Neural cell (in vitro differentiated cells): ENCODE measurements at regions not wholly inside any gene's neighbourhood (a gene's known extent, or its start where the extent isn't known, plus 50 kb on each side); places are given as distances from the start of the nearest gene placed in this dataset.

Experiments
- H2AFZ ChIP-seq: fragments of 200-600, 300-800 bp; sonication (generic), shearing (Covaris generic); 2 replicates; pipeline ENCODE4 v1.6.0; 2014; ENCODE audit warnings: low read depth, mild to moderate bottlenecking, antibody characterized with exemption, low read length, moderate library complexity
- H3F3A ChIP-seq: fragments of 200-600 bp; shearing (Covaris generic); 2 replicates; pipeline ENCODE4 v1.6.1; 2016; ENCODE audit warnings: mild to moderate bottlenecking, moderate library complexity, mixed read lengths, antibody characterized with exemption, low read length; ENCODE audit not compliant: insufficient read depth, poor library complexity, severe bottlenecking
- H3K27ac ChIP-seq: fragments of 200-600, 300-800 bp; sonication (generic), shearing (Covaris generic); 2 replicates; pipeline ENCODE4 v1.5.1; 2014; ENCODE audit warnings: mild to moderate bottlenecking, low read length, moderate library complexity
- H3K27me3 ChIP-seq: fragments of 300-800, 200-600 bp; sonication (generic), shearing (Covaris generic); 2 replicates; pipeline ENCODE4 v1.6.0; 2014; ENCODE audit warnings: mild to moderate bottlenecking, low read depth, low read length, moderate library complexity; ENCODE audit not compliant: insufficient read depth
- H3K36me3 ChIP-seq: fragments of 300-800, 200-600 bp; sonication (generic), shearing (Covaris generic); 2 replicates; pipeline ENCODE4 v1.5.1; 2014; ENCODE audit warnings: mild to moderate bottlenecking, antibody characterized with exemption, low read length, moderate library complexity; ENCODE audit not compliant: insufficient read depth
- H3K4me2 ChIP-seq: fragments of 300-800, 200-600 bp; sonication (generic), shearing (Covaris generic); 2 replicates; pipeline ENCODE4 v1.6.0; 2014; ENCODE audit warnings: mild to moderate bottlenecking, low read length
- H3K4me3 ChIP-seq: fragments of 300-800, 200-600 bp; sonication (generic), shearing (Covaris generic); 2 replicates; pipeline ENCODE4 v1.5.1; 2014; ENCODE audit warnings: mild to moderate bottlenecking, low read length, moderate library complexity
- H3K79me2 ChIP-seq: fragments of 200-600 bp; shearing (Covaris generic); replicated peaks from 2 replicates; pipeline ENCODE4 v1.6.0; 2014; ENCODE audit warnings: mild to moderate bottlenecking, low read length, moderate library complexity; ENCODE audit not compliant: insufficient read depth
- H3K9ac ChIP-seq: fragments of 300-800, 200-600 bp; sonication (generic), shearing (Covaris generic); 2 replicates; pipeline ENCODE4 v1.6.1; 2016; ENCODE audit warnings: mild to moderate bottlenecking, low read length, mixed read lengths
- H3K9me2 ChIP-seq: fragments of 200-600 bp; shearing (Covaris generic); 2 replicates; pipeline ENCODE4 v1.6.1; 2016; ENCODE audit warnings: mild to moderate bottlenecking, low read length, mixed read lengths; ENCODE audit not compliant: insufficient read depth
- H3K9me3 ChIP-seq: fragments of 200-600, 300-800 bp; sonication (generic), shearing (Covaris generic); 2 replicates; pipeline ENCODE4 v1.6.1; 2016; ENCODE audit warnings: mild to moderate bottlenecking, mixed run types, low read length, moderate library complexity, mixed read lengths
- H4K20me1 ChIP-seq: fragments of 200-600 bp; shearing (Covaris generic); 2 replicates; pipeline ENCODE4 v1.6.1; 2016; ENCODE audit warnings: mild to moderate bottlenecking, mixed run types; ENCODE audit not compliant: insufficient read depth
- CTCF ChIP-seq: fragments of 450-650 bp; IDR thresholded peaks from 2 replicates; pipeline ENCODE4 v1.5.1; 2014; ENCODE audit warnings: antibody characterized with exemption, mild to moderate bottlenecking, moderate library complexity; ENCODE audit not compliant: poor library complexity, severe bottlenecking
- EP300 ChIP-seq: fragments of 450-650 bp; conservative IDR thresholded peaks from 2 replicates; pipeline ENCODE4 v1.6.1; 2014; ENCODE audit warnings: antibody characterized with exemption, mild to moderate bottlenecking, moderate library complexity; ENCODE audit not compliant: poor library complexity, severe bottlenecking
- EZH2 ChIP-seq: fragments of 200-600, 300-800 bp; shearing (Covaris generic), sonication (generic); IDR thresholded peaks from 2 replicates; pipeline ENCODE4 v1.6.1; 2014; ENCODE audit warnings: antibody characterized with exemption, low read length, borderline replicate concordance, mild to moderate bottlenecking; ENCODE audit not compliant: insufficient read depth, poor library complexity, severe bottlenecking
- MXI1 ChIP-seq: fragments of 450-650 bp; conservative IDR thresholded peaks from 2 replicates; pipeline ENCODE4 v1.6.1; 2014; ENCODE audit warnings: antibody characterized with exemption, mild to moderate bottlenecking; ENCODE audit not compliant: poor library complexity, severe bottlenecking
- POLR2AphosphoS5 ChIP-seq: IDR thresholded peaks from 2 replicates; pipeline ENCODE4 v1.6.1; 2012
- RAD21 ChIP-seq: fragments of 450-650 bp; conservative IDR thresholded peaks from 2 replicates; pipeline ENCODE4 v1.6.1; 2014; ENCODE audit warnings: antibody characterized with exemption, mild to moderate bottlenecking, moderate library complexity
- REST ChIP-seq: IDR thresholded peaks from 2 replicates; pipeline ENCODE4 v1.6.1; 2012; ENCODE audit warnings: borderline replicate concordance
- TAF1 ChIP-seq: IDR thresholded peaks from 2 replicates; pipeline ENCODE4 v1.6.1; 2012; ENCODE audit warnings: low read depth

- Histone ChIP-seq H3K27me3 (no peaks in the 10 kb centered on the region), H3K9ac (no peak overlapping the region), H3K9me3 (no peaks in the 10 kb centered on the region), H3K36me3 (no peaks in the 10 kb centered on the region), H3K27ac (no peak overlapping the region), H4K20me1 (no peaks in the 10 kb centered on the region), H3K4me3 (no peak overlapping the region), H3K4me2 (no peak overlapping the region), H3K79me2 (no peaks in the 10 kb centered on the region), H2AFZ (no peak overlapping the region), H3K9me2 (no peaks in the 10 kb centered on the region), H3F3A (no peaks in the 10 kb centered on the region)
- TF ChIP-seq EZH2 = no peak
- TF ChIP-seq CTCF = no peak
- no peak for TF ChIP-seq MXI1
- TF ChIP-seq TAF1 = no peak
- TF ChIP-seq REST = no peak
- no peak for TF ChIP-seq EP300
- no peak for TF ChIP-seq POLR2AphosphoS5
Observed at GRCh38 chr2:43126817-43127207, 99.6 kb downstream of the ZFP36L2 start.

GRCh38 chr2:43125090-43125998 is 101.1 kb downstream of the ZFP36L2 start:
- no peaks in the 10 kb centered on the region for H3K9me2 ChIP-seq
- H3K27ac ChIP-seq = no peak overlapping the region
- no peaks in the 10 kb centered on the region for H3F3A ChIP-seq
- no peak for TF ChIP-seq POLR2AphosphoS5
- no peaks in the 10 kb centered on the region for H3K79me2 ChIP-seq
- no peaks in the 10 kb centered on the region for H3K36me3 ChIP-seq
- H3K9ac ChIP-seq = no peak overlapping the region
- H3K27me3 ChIP-seq = no peaks in the 10 kb centered on the region
- no peak overlapping the region for H3K4me2 ChIP-seq
- H3K9me3 ChIP-seq = no peaks in the 10 kb centered on the region
- no peaks in the 10 kb centered on the region for H4K20me1 ChIP-seq
- no peak overlapping the region for H3K4me3 ChIP-seq
- H2AFZ ChIP-seq = no peak overlapping the region

GRCh38 chr2:43124687-43125057 is 101.7 kb downstream of the ZFP36L2 start:
- no peak overlapping the region for H3K27ac ChIP-seq
- no peaks in the 10 kb centered on the region for H4K20me1 ChIP-seq
- no peaks in the 10 kb centered on the region for H3K9me2 ChIP-seq
- H3K9me3 ChIP-seq = no peaks in the 10 kb centered on the region
- no peaks in the 10 kb centered on the region for H3F3A ChIP-seq
- no peaks in the 10 kb centered on the region for H3K36me3 ChIP-seq
- no peak overlapping the region for H2AFZ ChIP-seq
- H3K4me3 ChIP-seq = no peak overlapping the region
- H3K4me2 ChIP-seq = no peak overlapping the region
- no peaks in the 10 kb centered on the region for H3K79me2 ChIP-seq
- no peak overlapping the region for H3K9ac ChIP-seq
- no peaks in the 10 kb centered on the region for H3K27me3 ChIP-seq
- no peak for TF ChIP-seq RAD21
- no peak for TF ChIP-seq REST
- no peak for TF ChIP-seq EP300
- no peak for TF ChIP-seq POLR2AphosphoS5
- no peak for TF ChIP-seq EZH2
- no peak for TF ChIP-seq TAF1
- no peak for TF ChIP-seq CTCF
